Lung microvascular endothelial cell (primary cell): ENCODE measurements at regions not wholly inside any gene's neighbourhood (a gene's known extent, or its start where the extent isn't known, plus 50 kb on each side); places are given as distances from the start of the nearest gene placed in this dataset.

Experiments used
- DNase-seq, 2 donors: peaks; one replicate each; pipeline versions ENCODE4 v3.0.0 to v3.0.0-alpha.2; 2010; ENCODE audit warnings: low read depth in 2 of 2

DNA sequence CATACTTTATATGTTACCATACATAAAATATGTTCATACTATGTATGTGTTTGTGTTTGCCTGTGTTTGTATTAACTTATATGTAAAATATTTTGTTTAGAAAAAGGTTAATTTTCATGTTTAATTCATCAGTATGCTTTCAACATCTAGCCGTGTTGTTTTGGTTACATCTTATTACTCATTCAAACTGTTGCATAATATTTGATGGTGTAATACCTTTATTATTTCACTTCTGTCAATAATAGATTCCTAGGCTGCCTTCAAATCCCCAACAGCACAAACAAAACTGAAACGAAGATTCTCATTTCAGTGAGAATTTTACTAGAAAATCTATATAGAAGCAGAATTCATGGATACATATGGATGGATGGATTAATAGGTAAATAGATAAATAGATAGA is 462.3 kb upstream of the ADGRL3 start:
- DNase-seq: no peak

DNA sequence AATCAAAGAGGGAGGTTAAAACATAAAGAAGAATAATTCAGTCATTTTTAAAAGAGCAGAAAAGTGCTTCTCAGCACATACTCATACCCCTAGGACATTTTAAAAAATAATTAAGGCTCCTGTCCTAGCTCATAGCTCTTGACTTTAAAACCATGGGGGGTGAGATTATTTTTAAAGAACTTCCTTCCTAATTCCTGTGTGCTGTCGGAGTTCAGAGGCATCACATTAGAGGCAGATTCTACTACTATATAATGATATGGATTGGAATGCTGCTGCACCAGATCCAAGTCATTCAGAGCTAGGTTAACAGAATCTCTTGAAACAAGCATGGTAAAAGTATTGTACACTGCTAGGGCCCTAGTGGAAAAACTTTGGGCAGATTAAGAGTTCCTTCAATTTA is 456.5 kb upstream of the ADGRL3 start:
- no peak for DNase-seq

DNA sequence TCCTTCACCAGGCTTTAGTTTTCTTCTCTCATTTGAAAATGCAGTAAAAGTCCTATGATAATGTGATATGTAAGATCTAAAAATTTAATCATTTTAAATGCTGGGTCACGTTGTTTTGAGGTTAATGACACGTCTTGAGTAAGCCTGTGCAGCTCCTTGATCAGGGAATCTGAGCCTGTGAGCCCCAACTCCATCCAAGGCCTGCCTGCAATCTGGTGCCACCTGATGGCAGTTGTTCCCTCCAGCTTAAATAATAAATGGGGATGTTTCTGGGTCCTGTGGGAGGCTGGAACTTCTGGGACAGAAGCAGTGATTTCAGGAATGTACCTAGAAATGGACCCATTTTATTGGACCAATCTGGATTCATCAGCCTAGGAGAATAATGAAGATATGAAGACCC is 455.4 kb upstream of the ADGRL3 start:
- no peak for DNase-seq

DNA sequence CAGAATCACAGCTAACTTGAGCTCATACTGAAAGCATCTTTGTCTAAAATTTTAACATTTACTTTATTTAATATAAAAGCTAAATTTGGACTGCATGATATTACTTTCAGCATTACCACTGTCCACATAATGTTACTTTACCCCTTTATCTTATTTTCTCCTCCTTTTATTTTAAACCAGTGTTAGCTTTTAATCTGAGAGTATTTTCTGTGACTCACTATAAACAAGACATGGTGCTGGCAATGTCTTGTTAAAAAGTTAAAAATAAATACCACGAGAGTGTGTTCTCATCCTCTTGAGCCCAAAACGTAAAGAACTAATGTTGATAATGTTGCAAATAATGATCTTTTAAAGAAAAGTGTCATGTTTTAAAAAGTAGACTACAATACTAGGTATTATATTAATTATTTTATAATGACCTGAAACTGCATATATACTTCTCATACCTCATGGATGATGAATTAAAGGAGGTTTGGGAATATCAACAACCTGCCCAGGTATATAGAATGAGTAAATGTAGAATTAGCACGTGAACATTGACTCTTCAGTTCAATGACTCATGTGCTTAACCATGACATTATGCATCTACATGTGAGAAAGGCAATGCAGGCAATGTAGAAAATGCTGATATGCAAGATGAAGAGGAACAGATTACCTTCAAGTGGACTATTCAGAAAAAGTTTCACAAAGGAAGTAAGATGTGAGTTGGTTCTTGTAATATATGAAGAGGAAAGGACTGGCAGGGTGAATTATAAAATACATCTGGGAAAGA is 454.1 kb upstream of the ADGRL3 start:
- no peak for DNase-seq

DNA sequence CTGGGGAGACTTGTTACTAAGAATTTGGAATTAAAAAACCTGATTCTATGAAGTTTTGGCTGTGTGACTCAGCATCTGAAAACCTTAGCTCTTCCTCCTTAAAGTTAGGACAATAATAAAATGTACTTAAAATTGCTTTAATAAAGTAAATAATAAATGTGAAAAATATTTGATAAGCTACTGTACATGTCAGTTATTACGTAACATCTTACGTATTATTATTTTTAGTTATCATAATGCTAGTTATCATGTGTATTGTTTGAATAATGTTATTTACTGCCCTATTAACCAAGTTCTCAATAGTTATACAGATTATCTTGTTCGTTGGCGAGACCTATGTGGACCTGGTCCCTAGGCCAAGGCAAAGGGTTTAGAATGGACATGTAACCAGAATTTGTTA is 449.2 kb upstream of the ADGRL3 start:
- no peak for DNase-seq

DNA sequence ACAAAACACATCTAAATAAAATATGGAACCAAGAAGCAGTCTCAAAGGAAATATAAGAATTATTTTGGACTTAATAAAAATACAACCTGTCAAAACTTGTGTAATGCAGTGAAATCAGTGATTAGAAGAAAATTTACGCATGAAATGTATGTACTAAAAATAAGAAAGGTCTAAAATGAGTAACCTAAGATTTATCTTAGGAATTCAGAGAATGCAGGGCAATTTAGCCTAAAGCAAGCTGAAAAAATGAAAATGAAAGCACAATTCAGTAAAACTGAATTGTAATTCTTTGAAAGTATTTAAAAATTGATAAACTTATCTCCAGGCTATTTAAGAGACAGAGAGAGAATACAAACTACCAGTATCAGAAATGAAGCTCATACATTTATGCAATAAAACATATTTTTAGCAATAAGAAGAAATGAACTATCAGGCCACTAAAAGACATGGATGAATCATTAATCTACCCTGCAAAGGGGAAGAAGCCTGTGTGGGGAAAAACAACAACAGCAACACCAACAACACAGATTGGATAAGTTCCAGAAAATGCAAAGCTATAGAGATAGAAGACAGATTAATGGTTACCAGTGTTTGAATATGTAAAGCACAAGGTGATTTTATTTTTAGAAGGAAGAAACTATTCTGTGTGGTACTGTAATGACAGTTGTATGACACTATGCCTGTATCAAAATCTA is 442.0 kb upstream of the ADGRL3 start:
- no peak for DNase-seq

DNA sequence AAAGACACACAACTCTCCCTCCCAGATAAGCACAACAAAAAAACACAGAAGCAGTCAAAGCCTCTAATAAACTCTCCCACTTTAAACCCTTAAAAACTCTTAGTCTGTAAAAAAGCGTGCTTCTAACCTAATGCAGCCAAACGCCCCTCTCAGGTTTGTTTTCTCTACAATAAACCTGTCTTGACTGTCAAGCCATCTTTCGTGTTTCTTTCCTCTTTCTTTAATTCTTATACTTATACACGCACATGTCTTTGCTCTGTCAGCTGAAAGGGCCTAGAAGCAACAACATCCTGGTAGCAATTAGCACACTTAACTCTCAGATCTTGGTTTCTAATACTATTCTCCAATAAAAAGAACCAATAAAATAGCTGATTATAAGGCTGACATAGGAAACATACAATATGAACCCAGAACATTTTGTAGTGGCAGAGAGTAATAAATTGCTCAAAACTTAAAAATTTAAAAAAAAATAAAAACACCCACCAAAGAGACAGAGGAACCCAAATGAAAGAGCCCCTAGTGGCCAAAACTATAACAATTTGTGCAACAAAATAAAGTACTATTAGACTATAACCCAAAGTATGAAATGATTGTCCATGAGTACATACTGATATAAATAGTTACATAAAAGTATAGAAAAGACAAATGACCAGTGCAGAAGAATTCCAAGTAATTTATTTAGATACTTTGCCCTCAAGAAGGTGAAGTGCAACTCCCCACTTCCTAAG is 440.4 kb upstream of the ADGRL3 start:
- DNase-seq: no peak

DNA sequence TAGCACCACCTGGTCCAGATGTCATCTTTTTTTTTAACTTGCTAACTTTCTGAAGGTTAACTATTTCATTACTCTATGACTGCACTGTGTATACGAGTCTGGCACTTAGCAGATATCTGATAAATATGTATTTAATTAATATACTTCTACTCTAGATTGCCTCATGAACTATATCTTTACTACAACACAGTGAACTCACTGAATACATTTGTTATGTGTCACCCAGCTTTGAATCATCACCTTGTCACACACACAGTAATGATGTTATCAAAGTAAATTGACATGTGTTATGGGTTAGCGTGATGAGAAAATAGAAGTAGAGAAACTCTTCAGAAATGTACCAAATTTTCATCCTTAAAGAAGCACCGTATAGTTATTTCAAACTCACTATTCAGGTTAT is 419.3 kb upstream of the ADGRL3 start:
- no peak for DNase-seq

DNA sequence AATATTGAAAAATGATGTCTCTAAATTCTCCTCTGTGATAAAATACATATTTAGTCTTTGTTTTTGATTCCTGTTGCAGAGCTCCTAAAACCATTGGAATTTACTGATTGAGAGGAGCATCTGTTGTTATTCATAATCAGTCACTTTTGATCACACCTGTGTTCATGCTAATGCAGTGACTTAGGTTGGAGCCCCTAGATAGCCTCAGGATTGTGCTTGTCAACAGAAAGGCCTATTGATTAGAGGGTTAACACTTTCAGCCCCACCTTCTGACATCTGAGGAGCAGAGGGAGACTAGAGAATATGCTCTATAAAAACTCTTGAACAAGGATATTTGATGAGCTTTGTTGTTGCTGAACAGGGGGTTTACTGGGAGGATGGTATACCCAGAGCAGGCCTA is 409.5 kb upstream of the ADGRL3 start:
- no peak for DNase-seq

DNA sequence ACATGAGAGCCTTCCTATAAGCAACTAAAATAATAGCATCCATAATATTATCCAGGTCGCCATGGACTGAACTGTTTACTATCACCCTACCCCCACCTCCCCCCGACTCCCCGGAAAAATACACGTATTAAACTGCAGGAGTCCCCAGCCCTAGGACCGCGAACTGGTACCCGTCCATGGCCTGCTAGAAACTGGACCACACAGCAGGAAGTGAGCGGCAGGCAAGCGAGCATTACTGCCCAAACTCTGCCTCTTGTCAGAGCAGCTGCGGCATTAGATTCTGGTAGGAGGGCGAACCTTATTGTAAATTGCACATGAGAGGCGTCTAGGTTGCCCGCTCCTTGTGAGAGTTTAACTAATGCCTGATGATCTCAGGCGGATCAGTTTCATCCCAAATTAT is 405.8 kb upstream of the ADGRL3 start:
- DNase-seq: no peak

DNA sequence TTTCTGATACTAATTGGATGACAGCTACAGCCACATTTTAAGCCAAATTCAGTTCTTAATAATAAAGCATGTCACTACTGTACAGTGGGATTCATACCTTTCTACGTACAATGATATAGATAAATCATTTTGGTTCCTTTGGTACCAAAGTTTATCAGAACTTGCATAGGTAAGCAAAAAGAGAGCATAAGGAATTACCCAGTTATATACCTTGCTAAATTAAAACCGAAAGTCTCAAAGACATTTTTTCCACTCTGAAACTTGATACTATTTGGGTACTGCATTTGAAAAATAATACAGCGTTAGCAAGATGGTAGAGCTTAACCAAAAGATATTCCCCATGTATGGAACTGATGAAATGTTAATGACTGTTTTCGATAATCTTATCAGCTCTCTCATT is 400.9 kb upstream of the ADGRL3 start:
- DNase-seq: no peak

DNA sequence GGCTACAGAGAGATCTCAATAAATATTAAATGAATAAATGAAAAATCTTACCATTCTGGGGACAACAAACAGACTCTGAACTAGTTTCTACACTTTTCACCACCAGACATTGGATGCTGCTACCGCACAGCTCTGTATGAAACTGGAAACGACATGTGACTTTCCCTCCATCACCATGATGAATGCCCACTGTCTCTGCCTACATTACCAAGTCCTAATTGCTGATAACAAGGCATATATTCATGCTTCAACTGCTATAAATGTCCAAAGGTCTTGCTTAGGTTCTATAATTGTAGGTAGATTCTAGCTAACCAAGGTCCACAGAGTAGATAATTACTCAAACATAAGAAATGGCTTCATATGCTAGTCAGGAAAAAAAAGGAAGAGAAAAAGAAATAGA is 399.4 kb upstream of the ADGRL3 start:
- no peak for DNase-seq

DNA sequence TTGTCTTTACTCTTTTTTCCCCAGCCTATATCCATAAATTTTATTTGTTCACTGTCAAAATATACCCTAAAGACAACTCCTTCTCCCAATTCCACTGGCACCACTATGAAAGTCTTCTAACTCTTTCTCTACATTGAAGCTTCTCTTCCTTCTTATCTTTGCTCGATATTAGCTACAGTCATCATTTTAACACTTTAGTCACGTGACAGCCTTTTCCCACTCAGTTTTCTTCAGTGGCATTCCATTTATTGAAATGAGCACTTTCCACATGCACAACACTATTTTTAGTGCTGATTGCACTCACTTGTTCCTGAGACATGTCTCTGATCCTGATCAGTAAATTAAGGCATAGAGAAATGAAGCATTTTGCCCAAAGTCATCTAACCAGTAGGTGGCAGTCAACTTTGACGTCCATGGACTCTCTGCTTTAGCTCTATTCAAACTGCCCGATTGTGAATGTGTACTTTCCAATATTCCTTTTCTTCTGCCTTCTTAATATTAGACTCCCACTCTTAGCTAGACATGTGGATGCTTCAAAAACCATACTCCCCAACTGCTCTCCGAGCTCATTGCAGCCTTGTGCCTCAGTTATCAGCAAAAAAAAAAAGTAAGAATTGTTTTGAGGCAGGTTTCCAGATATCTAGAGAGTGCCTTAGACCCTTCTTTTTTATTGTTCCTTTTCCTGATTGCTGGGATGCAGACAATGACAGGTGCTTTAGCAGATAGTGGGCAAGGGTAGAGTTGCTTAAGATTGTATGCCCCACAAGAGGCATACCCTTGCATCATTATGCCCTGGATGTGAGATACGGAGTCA is 394.4 kb upstream of the ADGRL3 start:
- DNase-seq: no peak

DNA sequence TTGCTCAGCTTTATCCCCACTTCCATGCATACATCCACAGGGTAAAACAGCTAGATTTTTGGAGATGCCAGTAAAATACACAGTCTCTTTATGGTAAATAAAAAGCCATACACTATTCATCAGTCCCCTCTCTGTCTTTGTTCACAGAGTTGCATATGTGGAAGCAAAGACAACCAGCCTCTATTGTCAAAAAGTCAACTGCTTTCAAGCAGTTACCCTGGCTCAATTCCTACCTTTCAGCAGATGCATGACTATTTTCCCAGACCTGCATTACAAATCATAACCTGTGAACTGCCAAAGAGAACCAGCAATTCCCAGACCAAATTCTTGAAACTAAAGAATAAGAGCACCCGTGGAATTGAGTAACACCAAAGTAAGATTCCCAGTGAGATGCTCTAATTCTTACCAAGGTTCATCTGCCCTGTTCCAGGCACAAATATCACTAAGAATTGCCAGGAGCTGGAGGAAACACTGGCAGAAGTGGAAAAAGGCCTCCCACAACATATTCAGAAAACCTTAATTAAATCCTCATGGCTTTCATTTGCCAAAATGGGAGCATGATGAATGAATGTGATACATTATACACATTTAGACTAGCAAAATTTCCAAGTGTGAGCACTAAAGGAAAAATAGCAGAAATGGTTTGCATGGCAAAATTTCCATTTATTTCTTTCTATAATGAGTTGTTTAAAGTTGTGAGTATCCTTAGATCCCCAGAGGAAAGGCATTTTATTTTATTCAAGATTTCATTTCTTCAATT is 391.2 kb upstream of the ADGRL3 start:
- no peak for DNase-seq

DNA sequence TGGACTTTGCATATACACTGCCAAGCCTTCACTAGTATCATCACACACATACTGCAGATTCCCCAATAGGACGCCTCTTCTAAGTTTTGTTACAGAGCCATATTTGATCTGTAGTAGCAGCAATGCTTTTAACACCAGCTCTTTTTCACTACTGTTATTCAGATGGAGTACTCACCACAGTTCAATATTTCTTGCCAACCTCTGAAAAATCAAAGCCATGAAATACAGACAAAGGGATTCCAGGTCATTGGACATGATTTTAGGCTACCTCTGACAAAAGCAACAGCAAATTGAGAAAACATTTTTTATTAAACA is 390.7 kb upstream of the ADGRL3 start:
- no peak for DNase-seq

DNA sequence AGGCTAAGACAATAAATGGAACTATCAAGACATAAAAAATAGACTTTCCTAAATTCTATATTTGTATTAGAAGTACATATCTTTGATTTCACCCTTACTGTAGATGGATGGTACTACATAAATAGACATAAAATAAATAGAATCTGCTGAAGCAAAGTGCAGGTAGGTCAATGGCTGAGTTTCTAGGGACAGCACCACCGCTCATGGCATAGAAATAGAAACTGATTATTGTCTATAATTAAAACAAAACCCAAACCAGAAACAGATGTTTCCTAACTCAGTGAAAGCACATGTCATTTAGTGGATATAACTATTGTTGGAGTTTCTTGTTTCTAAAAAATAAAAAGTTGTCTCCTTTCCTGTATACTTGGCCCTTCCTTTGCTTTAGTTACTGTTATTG is 387.3 kb upstream of the ADGRL3 start:
- no peak for DNase-seq

DNA sequence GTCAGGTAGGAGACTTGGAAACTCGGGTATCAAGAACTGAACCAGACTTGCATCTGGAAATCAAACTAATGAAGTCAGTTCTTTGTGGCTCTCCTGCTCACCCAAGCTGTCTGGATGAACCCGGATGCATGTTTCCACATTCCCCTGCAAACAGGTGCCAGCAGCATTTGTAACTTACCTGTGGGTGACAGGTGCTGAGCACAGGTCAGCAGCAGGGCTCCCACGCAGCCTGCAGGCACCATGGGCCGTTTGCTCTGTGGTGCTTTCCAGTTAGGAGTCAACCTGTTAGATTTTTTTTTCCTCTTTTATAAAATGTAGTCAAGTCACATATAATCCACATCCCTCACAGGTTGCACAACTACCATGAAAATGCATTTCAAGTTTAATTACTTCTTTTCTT is 385.6 kb upstream of the ADGRL3 start:
- DNase-seq: no peak

DNA sequence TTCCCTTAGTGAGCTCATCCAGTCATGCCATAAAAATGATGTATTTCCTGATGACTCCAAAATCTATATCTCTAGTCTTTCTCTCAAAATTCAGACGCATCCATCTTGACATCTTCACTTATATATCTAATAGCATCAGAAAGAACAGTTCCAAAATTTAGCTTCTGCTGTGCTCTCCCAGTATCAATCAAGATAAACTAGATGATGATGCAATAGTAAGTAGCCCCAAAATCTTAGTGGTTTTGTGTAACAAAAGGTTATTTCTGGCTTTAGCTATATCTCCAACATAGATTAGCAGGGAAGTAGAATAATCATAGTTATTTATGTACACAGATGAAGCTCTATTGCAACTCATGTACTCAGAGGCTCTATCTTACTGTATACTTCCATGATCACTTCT is 382.5 kb upstream of the ADGRL3 start:
- DNase-seq: no peak

DNA sequence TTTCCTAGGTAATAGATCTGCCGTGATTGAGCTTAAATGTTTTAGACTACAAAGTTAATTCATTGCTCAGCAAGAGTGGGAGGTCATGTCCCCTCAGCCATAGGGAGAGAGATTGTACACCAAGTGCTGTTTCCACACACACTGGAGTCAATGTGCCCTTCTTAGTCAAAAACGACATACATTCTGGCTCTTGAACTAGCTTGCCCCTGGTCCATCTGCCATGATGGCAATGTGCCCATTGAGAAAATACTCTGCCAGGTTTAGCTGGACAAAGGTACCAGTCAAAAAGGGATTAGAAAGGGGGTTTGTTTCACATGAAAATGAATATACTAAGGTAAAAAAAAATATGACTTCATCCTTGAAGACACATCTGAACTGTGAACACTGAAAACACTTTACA is 377.1 kb upstream of the ADGRL3 start:
- DNase-seq: no peak

DNA sequence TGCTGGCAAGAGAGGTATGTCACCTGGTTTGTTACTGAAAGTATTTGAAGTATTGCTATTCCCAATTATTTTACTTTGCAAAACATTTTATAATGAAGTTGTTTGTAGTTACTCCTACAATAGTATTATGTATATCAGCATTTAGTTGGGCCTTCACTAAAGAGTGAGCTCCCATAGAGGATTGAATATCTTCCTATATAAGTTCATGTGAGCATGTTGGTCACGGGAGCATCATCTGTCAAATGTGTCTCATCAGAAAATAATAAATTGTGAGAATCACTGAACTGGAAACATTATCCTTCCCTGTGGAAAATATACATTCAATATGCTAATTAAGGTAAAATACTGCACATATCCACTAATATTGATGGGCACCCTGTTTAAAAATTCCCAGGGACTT is 360.1 kb upstream of the ADGRL3 start:
- no peak for DNase-seq

DNA sequence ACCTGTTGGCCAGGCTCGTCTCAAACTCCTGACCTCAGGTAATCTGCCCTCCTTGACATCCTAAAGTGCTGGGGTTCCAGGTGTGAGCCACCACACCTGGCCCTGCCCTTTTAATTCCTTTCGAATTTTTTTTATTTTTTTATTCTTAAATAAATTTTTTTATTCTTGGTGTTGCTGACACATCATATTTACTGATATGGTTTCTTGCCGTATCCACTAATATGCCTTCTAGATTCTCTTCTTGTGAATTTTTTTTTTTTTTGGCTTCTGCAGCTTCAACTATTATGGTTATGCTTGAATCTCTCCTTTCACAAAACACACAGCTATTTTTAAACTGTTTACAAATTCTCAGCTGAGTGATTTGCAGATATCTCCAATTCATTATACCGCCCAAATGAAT is 353.4 kb upstream of the ADGRL3 start:
- DNase-seq: no peak
